C4-2B (cell line): ENCODE measurements at regions not wholly inside any gene's neighbourhood (a gene's known extent, or its start where the extent isn't known, plus 50 kb on each side); places are given as distances from the start of the nearest gene placed in this dataset.

Source experiments
- H3K27ac ChIP-seq: fragments of 450-650 bp; 2 replicates; pipeline ENCODE4 v1.5.1; 2017
- ZFX ChIP-seq: fragments of 450-650 bp; IDR thresholded peaks from 2 replicates; pipeline ENCODE4 v1.6.1; 2017
- TF ChIP-seq, protein P1 (sequence below): fragments of 450-650 bp; conservative IDR thresholded peaks from 2 replicates; pipeline ENCODE4 v1.5.1; 2017; ENCODE audit warnings: mild to moderate bottlenecking

DNA sequence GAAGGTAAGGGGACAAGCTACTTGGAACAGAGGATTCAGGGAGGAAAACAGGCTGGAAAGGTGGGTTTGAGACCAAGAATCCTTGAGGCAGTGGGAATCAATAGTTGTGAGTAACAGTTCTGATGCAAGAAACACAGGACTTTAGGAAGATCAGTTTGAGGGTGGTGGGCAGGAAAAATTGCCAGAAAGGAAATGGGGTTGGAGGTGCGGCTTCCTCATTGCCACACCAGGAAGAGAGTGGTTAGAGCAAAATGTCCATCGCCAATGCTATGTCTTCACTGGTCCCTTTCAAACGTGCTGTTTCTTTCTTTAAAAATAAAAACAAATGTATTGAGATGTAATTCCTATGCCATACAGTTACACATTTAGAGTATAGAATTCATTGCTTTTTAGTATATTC lies 57.1 kb upstream of the NOCT start:
- TF ChIP-seq, protein P1, sequence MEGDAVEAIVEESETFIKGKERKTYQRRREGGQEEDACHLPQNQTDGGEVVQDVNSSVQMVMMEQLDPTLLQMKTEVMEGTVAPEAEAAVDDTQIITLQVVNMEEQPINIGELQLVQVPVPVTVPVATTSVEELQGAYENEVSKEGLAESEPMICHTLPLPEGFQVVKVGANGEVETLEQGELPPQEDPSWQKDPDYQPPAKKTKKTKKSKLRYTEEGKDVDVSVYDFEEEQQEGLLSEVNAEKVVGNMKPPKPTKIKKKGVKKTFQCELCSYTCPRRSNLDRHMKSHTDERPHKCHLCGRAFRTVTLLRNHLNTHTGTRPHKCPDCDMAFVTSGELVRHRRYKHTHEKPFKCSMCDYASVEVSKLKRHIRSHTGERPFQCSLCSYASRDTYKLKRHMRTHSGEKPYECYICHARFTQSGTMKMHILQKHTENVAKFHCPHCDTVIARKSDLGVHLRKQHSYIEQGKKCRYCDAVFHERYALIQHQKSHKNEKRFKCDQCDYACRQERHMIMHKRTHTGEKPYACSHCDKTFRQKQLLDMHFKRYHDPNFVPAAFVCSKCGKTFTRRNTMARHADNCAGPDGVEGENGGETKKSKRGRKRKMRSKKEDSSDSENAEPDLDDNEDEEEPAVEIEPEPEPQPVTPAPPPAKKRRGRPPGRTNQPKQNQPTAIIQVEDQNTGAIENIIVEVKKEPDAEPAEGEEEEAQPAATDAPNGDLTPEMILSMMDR: no peak
- TF ChIP-seq ZFX: no peak
- H3K27ac ChIP-seq: no peak overlapping the region

DNA sequence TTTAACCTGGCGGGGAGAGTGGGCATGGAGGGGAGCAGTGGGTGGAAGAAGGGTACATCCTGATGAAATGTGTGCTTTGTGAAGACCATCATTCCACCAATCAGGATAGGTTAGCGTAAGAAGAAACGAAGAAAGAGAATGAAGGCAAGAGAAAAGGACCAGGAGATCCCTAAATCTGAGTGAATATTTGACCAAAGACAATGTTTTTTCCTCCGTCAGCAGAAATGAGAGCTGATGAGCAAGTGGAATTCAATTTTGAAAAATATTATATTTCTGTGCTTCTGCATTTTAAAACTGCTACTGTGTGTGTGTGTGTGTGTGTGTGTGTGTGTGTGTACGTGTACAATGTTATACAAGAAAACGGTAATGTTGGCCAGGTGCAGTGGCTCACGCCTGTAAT lies 58.3 kb upstream of the NOCT start:
- no peak for TF ChIP-seq ZFX
- TF ChIP-seq, protein P1: no peak
- H3K27ac ChIP-seq: no peak overlapping the region

DNA sequence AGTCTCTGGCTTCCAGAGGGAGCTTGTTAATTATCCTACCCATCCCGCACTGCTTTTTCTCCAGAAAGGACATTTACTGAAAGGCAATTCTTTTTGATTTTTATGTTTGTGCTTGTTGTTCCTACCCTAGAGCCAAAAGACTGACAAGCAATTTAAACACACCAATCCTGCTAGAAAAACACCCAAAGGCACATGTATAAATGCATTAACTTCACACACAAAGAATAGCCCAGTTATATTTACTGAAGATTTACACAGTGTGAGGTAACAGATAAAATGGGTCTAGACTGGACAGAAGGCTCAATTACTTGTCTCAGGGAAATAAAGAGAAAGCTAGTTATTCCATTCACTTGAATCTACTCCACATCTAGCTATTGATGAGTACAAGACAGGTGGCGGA lies 61.2 kb upstream of the NOCT start:
- no peak overlapping the region for H3K27ac ChIP-seq
- no peak for TF ChIP-seq ZFX
- TF ChIP-seq, protein P1: no peak

DNA sequence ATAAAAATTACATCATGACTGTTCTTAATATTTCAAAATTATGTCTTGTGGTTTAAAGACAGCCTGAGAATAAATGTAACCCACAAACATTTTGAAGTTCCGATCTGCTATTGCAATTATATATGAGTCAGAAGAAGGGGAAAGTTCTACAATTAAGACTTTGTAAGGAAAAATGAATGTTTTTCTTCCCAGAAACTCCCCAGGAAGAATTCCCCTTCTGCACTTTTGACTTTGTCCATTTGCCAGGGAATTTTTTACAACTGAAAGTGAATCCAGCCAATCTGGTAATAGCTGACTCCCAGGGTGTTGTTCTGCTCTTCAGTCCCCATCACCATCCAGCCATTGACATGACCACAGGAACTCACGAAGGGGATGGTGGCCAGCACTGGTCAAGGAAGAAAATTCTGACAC lies 61.6 kb upstream of the NOCT start:
- no peak overlapping the region for H3K27ac ChIP-seq
- TF ChIP-seq ZFX: no peak
- TF ChIP-seq, protein P1: no peak

DNA sequence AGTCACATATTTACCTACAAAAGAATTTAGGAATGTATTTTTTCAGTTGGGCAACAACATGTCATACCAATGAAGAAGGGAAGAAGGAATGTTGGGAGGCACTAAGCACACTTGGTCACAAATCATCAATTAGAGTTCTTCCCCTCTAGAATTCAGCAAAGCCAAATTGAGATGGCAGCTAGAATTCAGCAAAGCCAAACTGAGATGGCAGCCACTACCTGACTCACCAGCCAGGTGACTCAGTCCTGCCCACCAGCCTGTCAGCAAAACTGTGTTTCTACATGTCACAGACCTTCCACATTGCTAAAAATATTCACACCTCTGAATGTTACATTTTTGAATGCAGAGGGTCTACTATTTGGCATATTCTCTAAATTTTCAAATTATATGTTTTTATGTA lies 63.2 kb upstream of the NOCT start:
- H3K27ac ChIP-seq: no peak overlapping the region
- no peak for TF ChIP-seq ZFX
- TF ChIP-seq, protein P1: no peak

DNA sequence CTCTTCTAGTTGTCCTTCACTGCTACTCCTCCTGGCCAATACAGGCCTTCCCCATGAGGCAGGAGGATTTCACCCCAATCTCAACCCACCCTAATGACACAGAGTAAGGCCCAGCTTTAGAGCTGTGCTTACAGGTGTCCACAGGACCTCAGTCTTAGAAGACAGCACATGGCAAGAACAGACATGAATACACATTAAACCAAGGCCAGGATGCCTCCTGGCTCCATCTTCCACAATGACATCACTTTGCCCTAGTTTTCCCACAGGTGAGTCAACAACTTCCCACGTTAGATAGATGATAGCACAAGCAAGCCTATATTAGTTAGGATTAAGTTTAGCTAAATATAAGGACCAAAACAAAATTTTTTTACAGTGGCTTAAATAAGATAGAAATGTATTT lies 63.8 kb upstream of the NOCT start:
- TF ChIP-seq, protein P1: no peak
- TF ChIP-seq ZFX: no peak
- no peak overlapping the region for H3K27ac ChIP-seq

DNA sequence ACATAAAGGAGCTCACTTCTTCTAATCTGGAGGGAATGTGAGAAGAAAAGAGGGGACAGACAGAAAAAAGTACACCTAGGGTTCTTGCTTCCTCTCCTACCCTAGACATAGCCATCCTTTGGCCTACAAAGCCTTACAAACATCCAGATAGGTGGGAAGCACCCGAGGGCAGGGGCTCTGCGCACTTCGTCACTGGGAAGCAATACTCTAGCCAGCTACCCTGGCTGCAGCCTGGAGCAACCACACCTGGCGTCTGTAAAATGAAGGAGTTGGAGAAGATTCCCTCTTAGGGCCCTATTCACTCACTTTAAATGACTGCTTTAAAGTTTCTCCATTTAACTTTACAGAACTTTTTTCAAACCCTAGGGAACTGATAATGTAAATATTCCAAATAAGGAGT lies 65.7 kb upstream of the NOCT start:
- TF ChIP-seq, protein P1: no peak
- TF ChIP-seq ZFX: no peak
- no peak overlapping the region for H3K27ac ChIP-seq
